ENCODE measurements at regions not wholly inside any gene's neighbourhood (a gene's known extent, or its start where the extent isn't known, plus 50 kb on each side); places are given as distances from the start of the nearest gene placed in this dataset.
"Not testable (repeated sequence)": the region's sequence is repeated elsewhere in the genome, so short reads cannot be mapped to it uniquely, and the experiment has no call there.

- not testable (repeated sequence) for H3K4me3 ChIP-seq (ENCODE audit: low read depth, low read length); DNase-seq; H3K9me3 ChIP-seq (ENCODE audit: control insufficient read depth in 2 of 2, low read length in 2 of 2); H3K27ac ChIP-seq (ENCODE audit: insufficient read depth, low read length, poor library complexity, severe bottlenecking); H3K4me3 Mint-ChIP-seq; H3K27me3 Mint-ChIP-seq; H3K9me3 Mint-ChIP-seq; H3K4me1 ChIP-seq (ENCODE audit: control insufficient read depth, insufficient read depth, low read length, poor library complexity, severe bottlenecking); H3K36me3 ChIP-seq (ENCODE audit: control insufficient read depth, insufficient read depth, low read length); ATAC-seq (ENCODE audit: low read depth in 2 of 2); H3K27ac Mint-ChIP-seq; H3K27me3 ChIP-seq (ENCODE audit: control insufficient read depth, insufficient read depth, low read length); H3K36me3 Mint-ChIP-seq; H3K4me1 Mint-ChIP-seq
Measured at GRCh38 chr15:84505552-84505951, 95.3 kb upstream of the ZSCAN2 start.

DNA sequence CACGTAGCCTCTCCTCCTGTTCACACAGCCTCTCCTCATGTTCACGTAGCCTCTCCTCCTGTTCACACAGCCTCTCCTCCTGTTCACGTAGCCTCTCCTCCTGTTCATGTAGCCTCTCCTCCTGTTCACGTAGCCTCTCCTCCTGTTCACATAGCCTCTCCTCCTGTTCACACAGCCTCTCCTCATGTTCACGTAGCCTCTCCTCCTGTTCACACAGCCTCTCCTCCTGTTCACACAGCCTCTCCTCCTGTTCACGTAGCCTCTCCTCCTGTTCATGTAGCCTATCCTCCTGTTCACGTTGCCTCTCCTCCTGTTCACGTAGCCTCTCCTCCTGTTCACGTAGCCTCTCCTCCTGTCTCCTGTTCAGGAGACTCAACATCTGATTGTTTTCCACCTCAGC lies 88.5 kb upstream of the ZSCAN2 start:
- H3K27ac Mint-ChIP-seq; H3K4me1 Mint-ChIP-seq; H3K9me3 ChIP-seq (ENCODE audit: control insufficient read depth in 2 of 2, low read length in 2 of 2); DNase-seq; H3K4me1 ChIP-seq (ENCODE audit: control insufficient read depth, insufficient read depth, low read length, poor library complexity, severe bottlenecking); H3K27me3 Mint-ChIP-seq; H3K36me3 Mint-ChIP-seq; H3K4me3 ChIP-seq (ENCODE audit: low read depth, low read length); H3K27ac ChIP-seq (ENCODE audit: insufficient read depth, low read length, poor library complexity, severe bottlenecking); H3K36me3 ChIP-seq (ENCODE audit: control insufficient read depth, insufficient read depth, low read length); ATAC-seq (ENCODE audit: low read depth in 2 of 2); H3K27me3 ChIP-seq (ENCODE audit: control insufficient read depth, insufficient read depth, low read length); H3K4me3 Mint-ChIP-seq; H3K9me3 Mint-ChIP-seq: not testable (repeated sequence)

- DNase-seq; ATAC-seq (ENCODE audit: low read depth in 2 of 2): not testable (repeated sequence)
Measured at GRCh38 chr15:84516773-84517172, 84.0 kb upstream of the ZSCAN2 start.

DNA sequence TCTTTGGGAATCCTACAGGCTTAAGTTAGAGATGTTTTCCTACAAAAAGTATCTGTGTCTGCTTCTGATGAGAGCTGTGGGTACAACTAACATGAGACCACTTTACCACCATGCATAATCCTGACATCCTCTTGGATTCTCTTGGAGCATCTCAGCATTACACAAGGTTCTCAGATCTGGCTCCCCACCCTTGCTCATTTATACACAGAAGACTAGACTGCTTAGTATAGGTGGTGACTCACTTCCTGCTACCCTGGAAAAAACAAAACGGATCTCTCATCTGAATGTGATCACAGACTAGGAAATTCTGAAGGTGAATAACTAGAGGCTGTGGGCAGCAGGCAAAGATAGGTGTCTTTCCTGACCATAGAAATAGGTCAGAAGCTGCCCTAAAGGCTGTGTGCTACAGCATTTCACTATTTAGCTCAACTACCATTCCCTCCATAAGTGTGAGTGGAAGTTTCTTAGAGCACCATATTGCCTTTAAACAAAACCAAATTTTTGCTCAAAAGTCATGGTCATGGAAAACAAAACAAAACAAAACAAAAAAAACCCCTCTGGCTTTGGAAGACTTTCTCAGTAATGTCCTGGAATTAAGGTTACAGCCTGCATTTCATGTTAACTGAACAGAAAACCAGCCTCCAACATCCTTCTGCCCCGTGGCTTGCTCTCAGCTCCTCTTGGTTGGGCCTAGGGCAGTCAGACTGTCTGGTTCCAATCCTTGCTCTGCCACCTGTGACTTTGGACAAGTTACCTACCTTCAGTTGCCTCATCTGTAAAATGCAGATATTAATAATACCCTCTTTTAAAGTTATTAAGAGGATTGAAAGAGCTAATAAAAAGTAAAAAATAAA lies 75.1 kb upstream of the ZSCAN2 start:
- not testable (repeated sequence) for H3K27me3 ChIP-seq (ENCODE audit: control insufficient read depth, insufficient read depth, low read length); H3K36me3 ChIP-seq (ENCODE audit: control insufficient read depth, insufficient read depth, low read length); H3K27ac ChIP-seq (ENCODE audit: insufficient read depth, low read length, poor library complexity, severe bottlenecking); H3K4me3 ChIP-seq (ENCODE audit: low read depth, low read length); H3K9me3 ChIP-seq (ENCODE audit: control insufficient read depth in 2 of 2, low read length in 2 of 2); DNase-seq; H3K9me3 Mint-ChIP-seq; H3K27ac Mint-ChIP-seq; H3K36me3 Mint-ChIP-seq; H3K4me1 ChIP-seq (ENCODE audit: control insufficient read depth, insufficient read depth, low read length, poor library complexity, severe bottlenecking); H3K4me1 Mint-ChIP-seq; H3K27me3 Mint-ChIP-seq; H3K4me3 Mint-ChIP-seq
- peak; percentile 77 to 90 for ATAC-seq (ENCODE audit: low read depth in 2 of 2)

More at GRCh38 chr15:84516773-84517172, 84.0 kb upstream of the ZSCAN2 start:
- not testable (repeated sequence) for H3K27ac ChIP-seq (ENCODE audit: insufficient read depth, low read length, poor library complexity, severe bottlenecking); H3K27ac Mint-ChIP-seq; H3K27me3 Mint-ChIP-seq; H3K4me3 Mint-ChIP-seq; H3K4me3 ChIP-seq (ENCODE audit: low read depth, low read length); H3K4me1 Mint-ChIP-seq; H3K9me3 Mint-ChIP-seq; H3K27me3 ChIP-seq (ENCODE audit: control insufficient read depth, insufficient read depth, low read length); H3K36me3 Mint-ChIP-seq; H3K9me3 ChIP-seq (ENCODE audit: control insufficient read depth in 2 of 2, low read length in 2 of 2); H3K4me1 ChIP-seq (ENCODE audit: control insufficient read depth, insufficient read depth, low read length, poor library complexity, severe bottlenecking); H3K36me3 ChIP-seq (ENCODE audit: control insufficient read depth, insufficient read depth, low read length)

- H3K4me3 ChIP-seq (ENCODE audit: low read depth, low read length); H3K27ac ChIP-seq (ENCODE audit: insufficient read depth, low read length, poor library complexity, severe bottlenecking); H3K4me1 ChIP-seq (ENCODE audit: control insufficient read depth, insufficient read depth, low read length, poor library complexity, severe bottlenecking); H3K27ac Mint-ChIP-seq; H3K27me3 Mint-ChIP-seq; DNase-seq; H3K9me3 ChIP-seq (ENCODE audit: control insufficient read depth in 2 of 2, low read length in 2 of 2); H3K9me3 Mint-ChIP-seq; ATAC-seq (ENCODE audit: low read depth in 2 of 2); H3K4me3 Mint-ChIP-seq; H3K36me3 ChIP-seq (ENCODE audit: control insufficient read depth, insufficient read depth, low read length); H3K36me3 Mint-ChIP-seq; H3K27me3 ChIP-seq (ENCODE audit: control insufficient read depth, insufficient read depth, low read length): not testable (repeated sequence)
- H3K4me1 Mint-ChIP-seq = peaks cover 0 to 19% (median 13%) of the 10 kb centered on the region in 4 donors
Measured at GRCh38 chr15:84530751-84531150, 70.1 kb upstream of the ZSCAN2 start.

GRCh38 chr15:84531223-84531622 lies 69.6 kb upstream of the ZSCAN2 start:
- H3K27me3 Mint-ChIP-seq; DNase-seq; H3K27ac ChIP-seq (ENCODE audit: insufficient read depth, low read length, poor library complexity, severe bottlenecking); H3K9me3 ChIP-seq (ENCODE audit: control insufficient read depth in 2 of 2, low read length in 2 of 2); H3K27me3 ChIP-seq (ENCODE audit: control insufficient read depth, insufficient read depth, low read length); H3K4me3 ChIP-seq (ENCODE audit: low read depth, low read length); H3K4me3 Mint-ChIP-seq; H3K27ac Mint-ChIP-seq; ATAC-seq (ENCODE audit: low read depth in 2 of 2); H3K36me3 ChIP-seq (ENCODE audit: control insufficient read depth, insufficient read depth, low read length); H3K9me3 Mint-ChIP-seq; H3K36me3 Mint-ChIP-seq; H3K4me1 ChIP-seq (ENCODE audit: control insufficient read depth, insufficient read depth, low read length, poor library complexity, severe bottlenecking): not testable (repeated sequence)
- H3K4me1 Mint-ChIP-seq = peaks cover 0 to 19% (median 12%) of the 10 kb centered on the region in 4 donors

DNA sequence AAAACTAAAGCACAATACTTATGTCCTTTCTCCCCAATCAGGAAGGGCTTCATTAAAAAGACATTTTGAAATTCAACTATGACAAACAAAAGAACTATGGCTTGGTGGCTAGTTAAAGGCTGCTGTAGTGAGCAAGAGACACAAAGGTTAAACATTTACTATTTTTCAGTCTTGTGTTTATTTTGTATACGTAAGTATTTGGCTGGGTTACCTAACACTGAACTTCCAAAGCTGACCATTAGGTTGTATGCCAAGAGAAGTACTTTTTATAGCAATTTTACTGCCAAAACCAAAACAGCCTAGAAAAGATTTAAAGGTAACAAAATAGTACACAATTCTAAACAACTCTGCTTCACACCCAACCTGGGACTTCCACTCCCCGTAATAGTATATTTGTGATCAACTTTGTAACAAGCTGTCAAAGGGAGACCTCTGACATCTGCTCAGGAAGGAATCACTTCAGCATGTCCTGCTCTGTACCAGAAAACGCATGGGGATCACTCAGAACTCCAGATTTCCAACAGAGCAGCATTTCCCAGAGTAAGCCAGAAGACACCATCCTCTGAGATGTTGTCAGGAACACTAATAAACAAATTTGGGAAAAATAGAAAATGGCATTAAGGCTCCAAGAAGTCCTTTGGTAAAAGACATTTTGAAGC lies 69.0 kb upstream of the ZSCAN2 start:
- not testable (repeated sequence) for DNase-seq; H3K27me3 Mint-ChIP-seq; ATAC-seq (ENCODE audit: low read depth in 2 of 2); H3K27me3 ChIP-seq (ENCODE audit: control insufficient read depth, insufficient read depth, low read length); H3K27ac ChIP-seq (ENCODE audit: insufficient read depth, low read length, poor library complexity, severe bottlenecking); H3K4me3 ChIP-seq (ENCODE audit: low read depth, low read length); H3K4me3 Mint-ChIP-seq; H3K9me3 Mint-ChIP-seq; H3K36me3 Mint-ChIP-seq; H3K4me1 ChIP-seq (ENCODE audit: control insufficient read depth, insufficient read depth, low read length, poor library complexity, severe bottlenecking); H3K27ac Mint-ChIP-seq; H3K9me3 ChIP-seq (ENCODE audit: control insufficient read depth in 2 of 2, low read length in 2 of 2); H3K36me3 ChIP-seq (ENCODE audit: control insufficient read depth, insufficient read depth, low read length)
- H3K4me1 Mint-ChIP-seq = peaks cover 0 to 19% (median 12%) of the 10 kb centered on the region in 4 donors

DNA sequence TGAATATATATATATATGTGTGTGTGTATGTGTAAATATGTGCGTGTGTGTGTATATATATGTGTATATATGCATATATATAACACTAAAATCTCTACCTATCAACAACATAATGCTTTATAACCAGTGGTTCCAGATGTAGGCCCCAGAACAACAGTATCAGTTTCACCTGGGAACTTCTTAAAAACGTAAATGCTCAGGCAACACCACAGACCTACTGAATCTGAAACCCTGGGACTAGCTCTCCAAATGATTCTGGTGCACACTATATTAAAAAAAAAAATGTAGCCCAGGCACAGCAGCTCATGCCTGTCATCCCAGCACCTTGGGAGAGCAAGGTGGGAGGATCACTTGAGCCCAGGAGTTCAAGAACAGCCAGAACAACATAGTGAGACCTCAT lies 67.1 kb upstream of the ZSCAN2 start:
- H3K27ac Mint-ChIP-seq; H3K36me3 Mint-ChIP-seq; H3K9me3 Mint-ChIP-seq; H3K27me3 Mint-ChIP-seq; H3K27me3 ChIP-seq (ENCODE audit: control insufficient read depth, insufficient read depth, low read length); H3K9me3 ChIP-seq (ENCODE audit: control insufficient read depth in 2 of 2, low read length in 2 of 2); H3K4me3 Mint-ChIP-seq; H3K4me1 ChIP-seq (ENCODE audit: control insufficient read depth, insufficient read depth, low read length, poor library complexity, severe bottlenecking); H3K4me3 ChIP-seq (ENCODE audit: low read depth, low read length); ATAC-seq (ENCODE audit: low read depth in 2 of 2); DNase-seq; H3K36me3 ChIP-seq (ENCODE audit: control insufficient read depth, insufficient read depth, low read length); H3K27ac ChIP-seq (ENCODE audit: insufficient read depth, low read length, poor library complexity, severe bottlenecking): not testable (repeated sequence)
- peaks cover 0 to 14% (median 12%) of the 10 kb centered on the region in 4 donors for H3K4me1 Mint-ChIP-seq

Data from CD4-positive, CD25-positive, alpha-beta regulatory T cell (primary cell).